OCI-LY3 (cell line): ENCODE measurements at regions not wholly inside any gene's neighbourhood (a gene's known extent, or its start where the extent isn't known, plus 50 kb on each side); places are given as distances from the start of the nearest gene placed in this dataset.
"Not testable (repeated sequence)": the region's sequence is repeated elsewhere in the genome, so short reads cannot be mapped to it uniquely, and the experiment has no call there.

Source experiments
- H2AFZ ChIP-seq: fragments of 200-600, 300-600 bp; shearing (Covaris generic); 2 replicates; pipeline ENCODE4 v1.6.0; 2014; ENCODE audit warnings: antibody characterized with exemption, low read depth, low read length
- H3K27ac ChIP-seq: fragments of 200-600, 300-600 bp; sonication (generic); 2 replicates; pipeline ENCODE4 v1.5.1; 2014; ENCODE audit warnings: mild to moderate bottlenecking, low read length, moderate library complexity, mixed read lengths
- H3K27me3 ChIP-seq: fragments of 200-600, 300-600 bp; sonication (generic); 2 replicates; pipeline ENCODE4 v1.6.1; 2014; ENCODE audit warnings: low read depth, low read length, mixed read lengths
- H3K36me3 ChIP-seq: fragments of 200-600, 300-600 bp; sonication (generic); replicated peaks from 2 replicates; pipeline ENCODE3; 2014; ENCODE audit warnings: low read depth, low read length, mixed read lengths
- H3K4me1 ChIP-seq: fragments of 300-600, 200-600 bp; sonication (generic); 2 replicates; pipeline ENCODE4 v1.6.1; 2014; ENCODE audit warnings: low read length, mixed read lengths
- H3K4me2 ChIP-seq: fragments of 200-600, 300-600 bp; sonication (generic); 2 replicates; pipeline ENCODE4 v1.6.1; 2014; ENCODE audit warnings: low read length, mixed read lengths
- H3K4me3 ChIP-seq: fragments of 300-600, 200-600 bp; sonication (generic); 2 replicates; pipeline ENCODE4 v1.5.1; 2014; ENCODE audit warnings: antibody characterized with exemption, mild to moderate bottlenecking, low read length, moderate library complexity
- H3K79me2 ChIP-seq: fragments of 300-600, 200-600 bp; shearing (Covaris generic); 2 replicates; pipeline ENCODE4 v1.6.1; 2014; ENCODE audit warnings: mild to moderate bottlenecking, low read length, mixed read lengths
- H3K9ac ChIP-seq: fragments of 300-600, 200-600 bp; shearing (Covaris generic); 2 replicates; pipeline ENCODE4 v1.6.0; 2014; ENCODE audit warnings: mild to moderate bottlenecking, low read length, moderate library complexity
- H3K9me3 ChIP-seq: fragments of 200-600, 300-600 bp; shearing (Covaris generic); 2 replicates; pipeline ENCODE4 v1.6.1; 2014; ENCODE audit warnings: low read length, mixed read lengths; ENCODE audit not compliant: insufficient read depth
- H4K20me1 ChIP-seq: fragments of 200-600, 300-600 bp; sonication (generic); 2 replicates; pipeline ENCODE4 v1.6.1; 2016; ENCODE audit warnings: low read length, mixed read lengths; ENCODE audit not compliant: insufficient read depth
- CTCF ChIP-seq: fragments of 200-600, 300-600 bp; sonication (generic); IDR thresholded peaks from 2 replicates; pipeline ENCODE4 v1.5.1; 2014; ENCODE audit warnings: antibody characterized with exemption, low read length, low read depth
- EZH2phosphoT487 ChIP-seq: fragments of 200-600 bp; shearing (Covaris generic); IDR thresholded peaks from 2 replicates; pipeline ENCODE4 v1.6.1; 2018; ENCODE audit warnings: antibody characterized with exemption, mixed run types, low read depth

- not testable (repeated sequence) for H3K9me3 ChIP-seq, H3K4me1 ChIP-seq, H3K4me2 ChIP-seq, H3K79me2 ChIP-seq, H3K36me3 ChIP-seq, H2AFZ ChIP-seq, H3K27me3 ChIP-seq, H3K9ac ChIP-seq, H3K27ac ChIP-seq, H4K20me1 ChIP-seq
- peak overlapping the region; percentile 62 for H3K4me3 ChIP-seq
These were observed 215.0 kb downstream of the STIM2 start for GRCh38 chr4:27075603-27076002.

- Histone ChIP-seq H3K36me3 (no peaks in the 10 kb centered on the region), H3K27ac (no peak overlapping the region), H3K79me2 (no peaks in the 10 kb centered on the region), H3K4me3 (no peak overlapping the region), H3K9me3 (no peaks in the 10 kb centered on the region), H3K9ac (no peak overlapping the region), H4K20me1 (no peaks in the 10 kb centered on the region), H3K4me2 (no peak overlapping the region), H2AFZ (no peak overlapping the region), H3K4me1 (0 out of 2 replicates have a peak, but pooled peaks cover 5% of the 10 kb centered on the region), H3K27me3 (no peaks in the 10 kb centered on the region)
- no peak for TF ChIP-seq CTCF
- TF ChIP-seq EZH2phosphoT487, result no peak
These were observed 218.4 kb downstream of the STIM2 start for GRCh38 chr4:27078934-27079455.

GRCh38 chr4:27081675-27082586, 221.3 kb downstream of the STIM2 start:
- Histone ChIP-seq H3K4me2 (no peak overlapping the region), H3K9ac (no peak overlapping the region), H3K27ac (no peak overlapping the region), H3K9me3 (no peaks in the 10 kb centered on the region), H3K79me2 (no peaks in the 10 kb centered on the region), H3K27me3 (no peaks in the 10 kb centered on the region; the same call in 1 of the 2 replicates), H3K4me3 (no peak overlapping the region), H3K4me1 (0 out of 2 replicates have a peak, but pooled peaks cover 5% of the 10 kb centered on the region), H2AFZ (no peak overlapping the region), H4K20me1 (no peaks in the 10 kb centered on the region), H3K36me3 (no peaks in the 10 kb centered on the region)
- no peak for TF ChIP-seq EZH2phosphoT487
- TF ChIP-seq CTCF, result no peak

GRCh38 chr4:27082776-27083175, 222.1 kb downstream of the STIM2 start:
- no peak overlapping the region for H2AFZ ChIP-seq
- no peak overlapping the region for H3K4me2 ChIP-seq
- no peak for TF ChIP-seq EZH2phosphoT487
- no peak for TF ChIP-seq CTCF
- H3K36me3 ChIP-seq, result no peaks in the 10 kb centered on the region
- no peaks in the 10 kb centered on the region for H3K9me3 ChIP-seq
- H3K9ac ChIP-seq, result no peak overlapping the region
- no peaks in the 10 kb centered on the region; the same call in 1 of the 2 replicates for H3K27me3 ChIP-seq
- H3K4me3 ChIP-seq, result no peak overlapping the region
- no peaks in the 10 kb centered on the region for H4K20me1 ChIP-seq
- 0 out of 2 replicates have a peak, but pooled peaks cover 5% of the 10 kb centered on the region for H3K4me1 ChIP-seq
- H3K79me2 ChIP-seq, result no peaks in the 10 kb centered on the region
- no peak overlapping the region for H3K27ac ChIP-seq
